IMR-90 (cell line): ENCODE measurements at regions not wholly inside any gene's neighbourhood (a gene's known extent, or its start where the extent isn't known, plus 50 kb on each side); places are given as distances from the start of the nearest gene placed in this dataset.
A peak's percentile ranks its signal among the peaks of the same experiment; 100 is the strongest.

ENCODE experiments used
- ATAC-seq: fragments of 200-7000 bp; cut with Tn5 transposase; 2 replicates; pipeline ENCODE4 v1.9.1; 2020; ENCODE audit warnings: low read depth, mild to moderate bottlenecking, moderate library complexity
- BruUV-seq: library from RNA; stranded (reverse); fragments of 400-500 nt; replicated peaks from 2 replicates; lab custom pipeline; 2021; lab: Mats Ljungman, UMichigan
- CTCF ChIA-PET: fragments of 300-600 bp; formaldehyde crosslinking; extraction: SDS; loops from one replicate; lab custom pipeline; 2021; ENCODE audit warnings: antibody characterized with exemption; lab: Yijun Ruan, JAX
- POLR2A ChIA-PET: fragments of 300-600 bp; sonication (Branson Sonifier 250); formaldehyde crosslinking; loops from one replicate; lab custom pipeline; 2022; ENCODE audit warnings: antibody characterized with exemption; ENCODE audit not compliant: unreplicated experiment; lab: Charles Lee
- DNase-seq: peaks from one replicate; pipeline ENCODE4 v3.0.0; 2013
- H2AFZ ChIP-seq: replicated peaks from 2 replicates; pipeline ENCODE3; 2013; ENCODE audit warnings: low read length, mild to moderate bottlenecking; ENCODE audit not compliant: poor library complexity
- H2AK5ac ChIP-seq: 2 replicates; pipeline ENCODE4 v1.6.1; 2013; ENCODE audit warnings: low read depth, low read length, inconsistent platforms
- H2AK9ac ChIP-seq: replicated peaks from 2 replicates; pipeline ENCODE3; 2013; ENCODE audit warnings: mild to moderate bottlenecking, low read depth, low read length, moderate library complexity; ENCODE audit not compliant: poor library complexity
- H2BK120ac ChIP-seq: 2 replicates; pipeline ENCODE4 v1.6.1; 2013; ENCODE audit warnings: low read depth, low read length, inconsistent platforms
- H2BK15ac ChIP-seq: 3 replicates; pipeline ENCODE4 v1.6.1; 2013; ENCODE audit warnings: low read depth, low read length, inconsistent platforms
- H2BK20ac ChIP-seq: 2 replicates; pipeline ENCODE4 v1.6.1; 2013; ENCODE audit warnings: low read depth, mild to moderate bottlenecking, inconsistent platforms, low read length, moderate library complexity
- H2BK5ac ChIP-seq: 2 replicates; pipeline ENCODE4 v1.6.1; 2013; ENCODE audit warnings: mild to moderate bottlenecking, low read depth, low read length, inconsistent platforms; ENCODE audit not compliant: poor library complexity, severe bottlenecking
- H3K14ac ChIP-seq: replicated peaks from 2 replicates; pipeline ENCODE4 v1.6.1; 2013; ENCODE audit warnings: low read depth, low read length, inconsistent platforms
- H3K18ac ChIP-seq: 2 replicates; pipeline ENCODE4 v1.6.1; 2013; ENCODE audit warnings: low read depth, low read length, control low read depth
- H3K23ac ChIP-seq: 2 replicates; pipeline ENCODE4 v1.6.1; 2013; ENCODE audit warnings: low read depth, low read length, inconsistent platforms
- H3K27ac ChIP-seq: 2 replicates; pipeline ENCODE4 v1.5.1; 2013; ENCODE audit warnings: mild to moderate bottlenecking, control low read depth, low read length; ENCODE audit not compliant: insufficient read depth
- H3K27me3 ChIP-seq: 2 replicates; pipeline ENCODE4 v1.6.1; 2013; ENCODE audit warnings: low read length; ENCODE audit not compliant: control insufficient read depth, insufficient read depth
- H3K36me3 ChIP-seq: 2 replicates; pipeline ENCODE4 v1.6.1; 2013; ENCODE audit warnings: low read length, mixed read lengths; ENCODE audit not compliant: control insufficient read depth, insufficient read depth
- H3K4ac ChIP-seq: 2 replicates; pipeline ENCODE4 v1.6.1; 2013; ENCODE audit warnings: low read depth, low read length, inconsistent platforms
- H3K4me1 ChIP-seq: 2 replicates; pipeline ENCODE4 v1.6.1; 2013; ENCODE audit warnings: low read length, mixed read lengths; ENCODE audit not compliant: control insufficient read depth, insufficient read depth
- H3K4me2 ChIP-seq: 2 replicates; pipeline ENCODE4 v1.6.1; 2013; ENCODE audit warnings: low read depth, mild to moderate bottlenecking, control low read depth, low read length, moderate library complexity
- H3K4me3 ChIP-seq: 2 replicates; pipeline ENCODE4 v1.5.1; 2013; ENCODE audit warnings: low read depth, mild to moderate bottlenecking, control low read depth, low read length, moderate library complexity; ENCODE audit not compliant: insufficient read depth
- H3K56ac ChIP-seq: 2 replicates; pipeline ENCODE4 v1.6.1; 2013; ENCODE audit warnings: low read length, inconsistent platforms; ENCODE audit not compliant: insufficient read depth; ENCODE audit errors: extremely low read depth
- H3K79me1 ChIP-seq, 2 experiments: 2 replicates each; pipeline ENCODE4 v1.6.1; 2013; ENCODE audit warnings: low read length in 2 of 2, inconsistent platforms in 1 of 2, low read depth in 1 of 2
- H3K9ac ChIP-seq: 2 replicates; pipeline ENCODE4 v1.6.1; 2013; ENCODE audit warnings: low read depth, low read length, control low read depth
- H3K9me1 ChIP-seq: 2 replicates; pipeline ENCODE4 v1.6.1; 2013; ENCODE audit warnings: low read length, inconsistent platforms; ENCODE audit not compliant: insufficient read depth
- H3K9me3 ChIP-seq: 2 replicates; pipeline ENCODE4 v1.6.1; 2013; ENCODE audit warnings: low read length; ENCODE audit not compliant: control insufficient read depth, insufficient read depth
- H4K20me1 ChIP-seq: 2 replicates; pipeline ENCODE4 v1.6.1; 2013; ENCODE audit warnings: low read length, inconsistent platforms; ENCODE audit not compliant: insufficient read depth
- H4K5ac ChIP-seq: 2 replicates; pipeline ENCODE4 v1.6.1; 2013; ENCODE audit warnings: mild to moderate bottlenecking, low read depth, low read length, control low read depth
- H4K8ac ChIP-seq, 2 experiments: 2 replicates each; pipeline ENCODE4 v1.6.1; 2013; ENCODE audit warnings: low read depth in 2 of 2, low read length in 2 of 2, control low read depth in 1 of 2, inconsistent platforms in 1 of 2
- H4K91ac ChIP-seq: 2 replicates; pipeline ENCODE4 v1.6.1; 2013; ENCODE audit warnings: low read depth, low read length, inconsistent platforms; ENCODE audit not compliant: insufficient read depth
- BHLHE40 ChIP-seq: fragments of 150-350 bp; IDR thresholded peaks from 2 replicates; pipeline ENCODE4 v1.6.1; 2016; ENCODE audit warnings: mild to moderate bottlenecking, low read depth, low read length
- CEBPB ChIP-seq: IDR thresholded peaks from 2 replicates; pipeline ENCODE4 v1.6.1; 2012; ENCODE audit warnings: low read depth, low read length, improper control_type of control experiment
- CHD1 ChIP-seq: IDR thresholded peaks from 2 replicates; pipeline ENCODE4 v1.6.1; 2012; ENCODE audit warnings: low read depth, low read length, improper control_type of control experiment
- FOS ChIP-seq: fragments of 150-350 bp; IDR thresholded peaks from 2 replicates; pipeline ENCODE4 v1.6.1; 2016; ENCODE audit warnings: low read depth, low read length
- MAFK ChIP-seq: IDR thresholded peaks from 2 replicates; pipeline ENCODE4 v1.6.1; 2012; ENCODE audit warnings: low read depth, low read length, improper control_type of control experiment
- RFX5 ChIP-seq: IDR thresholded peaks from 2 replicates; pipeline ENCODE4 v1.8.0; 2012; ENCODE audit warnings: low read depth, mild to moderate bottlenecking, low read length, moderate library complexity
- dilution Hi-C: fragments of 300-500 bp; cut with HindIII; formaldehyde crosslinking; loops from one replicate; pipeline ENCODE4 v1.14.3; 2018; ENCODE audit warnings: low sequenced_read_pairs; ENCODE audit not compliant: unreplicated experiment
- in situ Hi-C: fragments of 300-500 bp; cut with MboI; formaldehyde crosslinking; loops from 3 replicates; pipeline ENCODE4 v1.14.3; 2019; ENCODE audit warnings: low sequenced_read_pairs, inconsistent platforms, mixed read lengths
- intact Hi-C: fragments of 100-400 bp; cut with micrococcal nuclease; formaldehyde crosslinking; loops from 2 replicates; pipeline ENCODE4 v1.10.0; 2022

GRCh38 chr2:49241501-49241900, 87.2 kb upstream of the FSHR start:
- Histone ChIP-seq H2AK5ac (no peak overlapping the region), H3K36me3 (no peaks in the 10 kb centered on the region), H2AK9ac (no peak overlapping the region), H3K79me1 (no peaks in the 10 kb centered on the region), H4K5ac (no peak overlapping the region), H3K9me1 (no peaks in the 10 kb centered on the region), H3K14ac (no peak overlapping the region), H4K20me1 (no peaks in the 10 kb centered on the region), H3K23ac (no peak overlapping the region), H3K18ac (no peak overlapping the region), H3K9ac (no peak overlapping the region), H3K4me3 (no peak overlapping the region), H3K4me1 (peaks cover 8% of the 10 kb centered on the region), H2BK20ac (no peak overlapping the region; the same call in 1 of the 2 replicates), H3K27ac (peak overlapping the region; percentile 49; the same call in 1 of the 2 replicates), H3K56ac (no peak overlapping the region), H4K91ac (peak overlapping the region; percentile 60; the same call in 1 of the 2 replicates), H2BK120ac (0 out of 2 replicates have a peak overlapping the region, but pooled peaks have one; percentile 27), H2BK5ac (no peak overlapping the region), H4K8ac (no peak overlapping the region), H2BK15ac (no peak overlapping the region), H3K27me3 (no peaks in the 10 kb centered on the region), H3K9me3 (no peaks in the 10 kb centered on the region), H3K4me2 (no peak overlapping the region), H2AFZ (no peak overlapping the region), H3K4ac (no peak overlapping the region)
- intact Hi-C loops (loop anchor here (5.0 to 10.0 kb wide), 2 partner anchors 294 to 517 kb away; no protein-coding TSS in a partner anchor), in situ Hi-C loops (no loop called here), dilution Hi-C loops (no loop called here)
- DNase-seq, result peak; percentile 32
- peak; percentile 11; the same call in 1 of the 2 replicates for ATAC-seq
- TF ChIP-seq FOS (no peak), RFX5 (no peak), BHLHE40 (no peak), MAFK (no peak), CHD1 (no peak), CEBPB (peak; percentile 70)
- BruUV-seq, result no TSS peak
- ChIA-PET CTCF (interaction anchor here (1.6 kb wide), 1 partner anchor 295 kb away, joined by 3 read pairs; no protein-coding TSS in a partner anchor), POLR2A (interaction anchor here (0.6 kb wide), 1 partner anchor 422 kb away, joined by 3 read pairs; no protein-coding TSS in a partner anchor)
